NCI-H146 (cell line): ENCODE measurements at regions not wholly inside any gene's neighbourhood (a gene's known extent, or its start where the extent isn't known, plus 50 kb on each side); places are given as distances from the start of the nearest gene placed in this dataset.

Experiments
- DNase-seq: peaks from one replicate; lab custom pipeline; 2025; lab: John Stamatoyannopoulos, UW

- no peak for DNase-seq
Observed at GRCh38 chr6:21997119-21998037, 299.5 kb downstream of the PRL start.

- no peak for DNase-seq
Observed at GRCh38 chr6:21998582-21998981, 298.3 kb downstream of the PRL start.

GRCh38 chr6:21999012-21999528, 297.8 kb downstream of the PRL start:
- no peak for DNase-seq

GRCh38 chr6:21999741-22000140, 297.1 kb downstream of the PRL start:
- no peak for DNase-seq

GRCh38 chr6:22001396-22002027, 295.3 kb downstream of the PRL start:
- DNase-seq = no peak

GRCh38 chr6:22003287-22003686, 293.5 kb downstream of the PRL start:
- no peak for DNase-seq

GRCh38 chr6:22006795-22007194, 290.0 kb downstream of the PRL start:
- no peak for DNase-seq

- DNase-seq = no peak
Observed at GRCh38 chr6:22007469-22007868, 289.4 kb downstream of the PRL start.

GRCh38 chr6:22008248-22008836, 288.5 kb downstream of the PRL start:
- no peak for DNase-seq

- no peak for DNase-seq
Observed at GRCh38 chr6:22010102-22010501, 286.7 kb downstream of the PRL start.

GRCh38 chr6:22015216-22015615, 281.6 kb downstream of the PRL start:
- DNase-seq = no peak

GRCh38 chr6:22015944-22016343, 280.9 kb downstream of the PRL start:
- no peak for DNase-seq

GRCh38 chr6:22017272-22017671, 279.6 kb downstream of the PRL start:
- no peak for DNase-seq

GRCh38 chr6:22017766-22018165, 279.1 kb downstream of the PRL start:
- DNase-seq = no peak

GRCh38 chr6:22019857-22020256, 277.0 kb downstream of the PRL start:
- DNase-seq = no peak

- DNase-seq = no peak
Observed at GRCh38 chr6:22020299-22021003, 276.4 kb downstream of the PRL start.

GRCh38 chr6:22021966-22022365, 274.9 kb downstream of the PRL start:
- no peak for DNase-seq

GRCh38 chr6:22023937-22024336, 272.9 kb downstream of the PRL start:
- no peak for DNase-seq

- no peak for DNase-seq
Observed at GRCh38 chr6:22024973-22025467, 271.8 kb downstream of the PRL start.

- peak; percentile 38 for DNase-seq
Observed at GRCh38 chr6:22025468-22026163, 271.2 kb downstream of the PRL start.

- no peak for DNase-seq
Observed at GRCh38 chr6:22026164-22026678, 270.6 kb downstream of the PRL start.
